Stimulated activated memory B cell treated with anti-CD40 and anti-IgM and Interleukin-4, amounts not matched to agents 10 μg/mL and 1 μg/mL and 100 μg/mL, for 72 hours (primary cell): ENCODE measurements at regions not wholly inside any gene's neighbourhood (a gene's known extent, or its start where the extent isn't known, plus 50 kb on each side); places are given as distances from the start of the nearest gene placed in this dataset.

ENCODE experiments used
- ATAC-seq: fragments of 150-1000 bp; cut with Tn5 transposase; 2 replicates; pipeline ENCODE4 v1.10.0; 2021
- H3K27ac Mint-ChIP-seq: one replicate; pipeline ENCODE4 v1.8.0; 2022; ENCODE audit warnings: mild to moderate bottlenecking, mixed read lengths
- H3K27me3 Mint-ChIP-seq: one replicate; pipeline ENCODE4 v1.8.0; 2022; ENCODE audit warnings: mixed read lengths
- H3K36me3 Mint-ChIP-seq: one replicate; pipeline ENCODE4 v1.8.0; 2022; ENCODE audit warnings: mixed read lengths
- H3K4me1 Mint-ChIP-seq: one replicate; pipeline ENCODE4 v1.8.0; 2022; ENCODE audit warnings: mixed read lengths
- H3K4me3 Mint-ChIP-seq: one replicate; pipeline ENCODE4 v1.8.0; 2022; ENCODE audit warnings: mild to moderate bottlenecking, moderate library complexity, mixed read lengths
- H3K9me3 Mint-ChIP-seq: one replicate; pipeline ENCODE4 v1.8.0; 2022; ENCODE audit warnings: mixed read lengths

DNA sequence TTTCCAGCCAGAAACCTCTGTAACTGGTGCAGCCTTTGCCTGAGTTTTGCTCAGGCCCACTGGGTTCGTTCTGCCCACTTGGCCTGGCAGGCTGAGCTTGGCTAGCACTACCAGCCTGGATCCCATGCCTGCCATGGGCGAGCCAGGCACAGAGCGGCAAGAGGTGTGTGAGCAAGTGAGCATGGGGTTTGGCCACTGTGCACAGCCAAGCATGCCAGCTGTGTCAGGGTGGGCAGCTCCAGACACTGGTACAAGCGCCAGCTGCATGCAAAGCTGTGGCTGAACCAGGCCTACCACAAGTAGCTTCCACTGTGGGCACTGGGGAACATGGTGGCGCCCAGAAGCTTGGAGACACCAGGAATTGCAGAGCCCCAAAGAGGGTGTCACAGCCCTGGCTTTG, 56.3 kb upstream of the LDAH start:
- no peak overlapping the region for H3K4me3 Mint-ChIP-seq
- H3K9me3 Mint-ChIP-seq, result peaks cover 3% of the 10 kb centered on the region
- no peak for ATAC-seq
- no peak overlapping the region for H3K27ac Mint-ChIP-seq
- H3K27me3 Mint-ChIP-seq, result peaks cover 18% of the 10 kb centered on the region
- no peaks in the 10 kb centered on the region for H3K4me1 Mint-ChIP-seq
- no peaks in the 10 kb centered on the region for H3K36me3 Mint-ChIP-seq

DNA sequence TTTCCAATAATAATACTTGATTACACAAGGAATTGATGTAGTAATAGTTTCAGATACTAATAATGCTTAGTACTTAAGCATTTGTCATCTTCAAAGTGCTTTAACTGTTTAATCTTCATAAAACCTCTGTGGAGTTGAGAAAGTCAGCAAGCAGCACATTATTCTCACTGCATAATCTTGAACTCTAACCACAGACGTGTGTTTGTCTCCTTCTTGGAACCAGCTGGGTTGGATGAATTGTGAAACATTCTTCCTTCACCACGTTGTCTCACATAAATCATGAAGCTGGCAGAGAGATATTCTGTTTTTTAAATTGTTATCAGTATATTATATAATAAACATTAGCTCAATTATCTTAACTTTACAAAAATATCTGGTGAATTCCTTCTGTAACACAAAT, 55.1 kb upstream of the LDAH start:
- no peaks in the 10 kb centered on the region for H3K4me1 Mint-ChIP-seq
- ATAC-seq, result no peak
- H3K9me3 Mint-ChIP-seq, result peaks cover 4% of the 10 kb centered on the region

More for the DNA sequence above, 55.1 kb upstream of the LDAH start:
- Mint-ChIP-seq H3K27me3 (peaks cover 30% of the 10 kb centered on the region), H3K36me3 (no peaks in the 10 kb centered on the region), H3K27ac (no peak overlapping the region), H3K4me3 (no peak overlapping the region)
